HG02588 (cell line): ENCODE measurements at regions not wholly inside any gene's neighbourhood (a gene's known extent, or its start where the extent isn't known, plus 50 kb on each side); places are given as distances from the start of the nearest gene placed in this dataset.
A peak's percentile ranks its signal among the peaks of the same experiment; 100 is the strongest.
"Not testable (repeated sequence)": the region's sequence is repeated elsewhere in the genome, so short reads cannot be mapped to it uniquely, and the experiment has no call there.

ENCODE experiments used
- ATAC-seq: cut with Tn5 transposase; IDR thresholded peaks from one replicate; pipeline ENCODE4 v1.9.1; 2021; ENCODE audit warnings: mild to moderate bottlenecking, moderate library complexity; ENCODE audit not compliant: unreplicated experiment

DNA sequence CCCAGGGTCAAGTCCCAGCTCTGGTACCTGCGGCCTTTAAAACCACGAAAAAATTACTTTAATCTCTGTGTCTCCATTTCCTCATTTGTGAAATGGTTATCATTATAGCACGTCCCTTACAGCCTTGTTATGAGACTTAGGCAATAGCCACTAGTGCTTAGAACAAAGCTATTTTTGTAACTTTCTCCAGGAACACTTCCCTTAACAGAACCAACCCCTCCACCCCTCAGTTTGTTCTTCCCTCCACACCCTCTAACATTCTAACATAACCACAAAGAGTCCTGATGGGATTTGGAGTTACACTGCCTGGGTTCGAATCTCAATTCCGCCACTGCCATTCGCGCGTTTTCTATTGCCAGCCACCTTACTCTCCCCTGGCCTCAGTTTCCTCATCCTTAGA lies 2777.4 kb upstream of the TPTE start:
- not testable (repeated sequence) for ATAC-seq

DNA sequence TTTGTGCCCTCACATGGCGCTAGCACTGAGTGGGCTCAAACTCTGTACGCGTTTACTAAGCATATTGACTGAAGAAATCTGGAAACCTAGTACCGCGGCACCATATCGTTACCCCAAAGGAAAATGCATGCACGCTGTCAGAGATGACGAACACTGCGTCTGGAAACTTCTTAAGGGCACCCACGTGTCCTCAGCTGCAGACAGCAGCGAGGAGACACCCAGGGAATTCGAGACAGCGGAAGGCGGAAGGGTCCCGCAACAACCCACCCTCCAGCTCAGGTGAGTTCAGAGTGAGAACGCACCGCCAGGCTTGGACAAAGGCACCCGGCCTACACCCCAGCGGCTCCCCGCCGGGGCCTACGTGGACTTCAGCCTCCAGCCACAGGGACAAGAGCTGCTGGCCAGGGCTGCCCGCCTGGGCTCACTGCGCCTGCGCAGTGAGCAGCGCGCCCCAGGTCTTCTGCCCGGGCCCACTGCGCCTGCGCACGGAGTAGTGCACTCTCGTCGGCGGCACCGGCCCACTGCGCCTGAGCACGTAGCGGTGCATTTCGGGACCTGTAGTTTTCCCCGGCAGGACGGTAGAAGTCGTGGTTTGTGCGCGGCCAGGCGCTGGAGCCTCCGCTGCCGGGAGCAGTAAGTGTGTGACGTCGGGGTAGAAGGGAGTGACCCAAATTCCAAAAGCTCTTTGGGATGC lies 2776.8 kb upstream of the TPTE start:
- ATAC-seq: peak; percentile 95

- ATAC-seq: peak; percentile 67
These were observed 2776.3 kb upstream of the TPTE start for GRCh38 chr21:7745100-7745450.

DNA sequence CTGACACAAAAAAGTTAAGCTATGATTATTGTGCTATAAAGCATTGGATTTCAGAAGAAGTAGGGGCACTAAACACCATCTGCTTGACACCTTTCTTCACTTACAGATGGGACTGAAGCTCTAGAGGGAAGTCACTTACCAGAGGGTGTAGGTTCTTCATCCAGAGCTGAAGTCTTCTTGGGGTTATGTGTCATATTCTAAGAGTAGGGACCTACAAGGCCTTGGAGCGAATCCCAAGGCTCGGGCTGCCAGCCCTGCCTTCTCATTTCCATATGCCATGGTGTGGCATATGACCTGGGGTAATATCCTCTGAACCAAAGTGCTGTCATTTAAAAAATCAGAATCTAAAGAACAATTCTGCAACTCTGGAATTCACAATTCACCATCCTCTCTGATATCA lies 2773.4 kb upstream of the TPTE start:
- not testable (repeated sequence) for ATAC-seq

- ATAC-seq: not testable (repeated sequence)
These were observed 2768.8 kb upstream of the TPTE start for GRCh38 chr21:7752611-7753010.

DNA sequence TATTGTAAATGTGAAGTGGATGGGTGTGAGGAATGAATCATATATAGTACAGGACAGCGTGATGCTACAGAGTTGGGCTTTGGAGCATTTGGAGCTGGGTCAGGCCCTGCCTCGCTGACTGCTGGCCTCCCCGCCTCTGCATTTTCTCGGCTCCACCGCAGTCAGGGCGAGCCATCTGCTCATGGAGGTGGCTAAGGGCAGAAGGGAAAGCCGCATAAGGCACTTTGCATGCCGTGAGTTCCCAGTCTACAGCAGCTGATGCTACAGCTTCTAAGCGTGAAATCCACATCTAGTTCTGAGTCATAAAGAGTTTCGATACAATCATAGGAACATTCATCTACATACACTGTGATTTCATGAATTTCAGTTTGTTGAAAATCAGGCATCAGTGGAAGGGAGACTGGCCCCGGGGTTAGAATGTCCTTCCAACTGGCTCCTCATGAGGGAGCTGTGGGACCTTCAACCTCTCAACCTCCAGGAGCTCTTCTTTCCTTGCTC lies 2768.0 kb upstream of the TPTE start:
- peak; percentile 90 for ATAC-seq

DNA sequence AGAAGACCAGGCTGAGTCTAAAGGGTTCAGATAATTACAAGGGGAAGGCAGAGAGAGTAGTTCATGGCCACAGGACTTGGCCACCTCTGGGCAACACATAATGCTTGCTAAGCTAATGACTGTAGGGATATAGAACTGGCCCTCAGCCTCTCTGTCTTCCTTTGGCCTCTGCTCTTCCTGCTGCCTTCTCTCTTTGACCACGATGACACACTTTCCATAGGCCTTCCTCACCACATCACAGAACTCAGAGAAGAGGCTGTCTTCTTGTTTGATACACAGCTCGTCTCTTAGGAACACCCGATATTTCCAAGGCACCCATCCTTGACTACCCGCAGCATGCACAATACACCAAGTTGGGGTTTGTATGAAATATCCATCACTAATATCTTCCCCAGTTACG lies 2751.4 kb upstream of the TPTE start:
- not testable (repeated sequence) for ATAC-seq

- ATAC-seq: not testable (repeated sequence)
These were observed 2747.2 kb upstream of the TPTE start for GRCh38 chr21:7774219-7774618.

GRCh38 chr21:7775327-7775984 lies 2745.9 kb upstream of the TPTE start:
- not testable (repeated sequence) for ATAC-seq

- ATAC-seq: not testable (repeated sequence)
These were observed 2745.3 kb upstream of the TPTE start for GRCh38 chr21:7776035-7776434.

DNA sequence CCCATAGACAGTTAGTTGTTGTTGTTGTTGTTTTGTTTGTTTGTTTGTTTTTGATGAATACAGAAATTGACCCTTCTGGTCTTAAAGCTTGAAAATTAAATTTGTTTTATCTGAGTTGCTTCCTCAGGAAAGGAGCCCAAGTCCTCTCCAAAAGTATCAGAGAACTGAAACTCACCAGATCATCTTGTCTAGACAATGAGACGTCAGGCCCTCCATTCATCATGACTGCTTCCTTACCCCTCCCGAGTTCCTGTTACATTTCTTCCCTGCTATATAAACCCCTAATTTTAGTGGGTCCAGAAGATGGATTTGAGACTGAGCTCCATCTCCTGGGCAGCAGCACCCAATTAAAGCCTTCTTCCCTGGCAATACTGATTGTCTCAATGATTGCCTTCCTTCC lies 2744.8 kb upstream of the TPTE start:
- ATAC-seq: not testable (repeated sequence)

DNA sequence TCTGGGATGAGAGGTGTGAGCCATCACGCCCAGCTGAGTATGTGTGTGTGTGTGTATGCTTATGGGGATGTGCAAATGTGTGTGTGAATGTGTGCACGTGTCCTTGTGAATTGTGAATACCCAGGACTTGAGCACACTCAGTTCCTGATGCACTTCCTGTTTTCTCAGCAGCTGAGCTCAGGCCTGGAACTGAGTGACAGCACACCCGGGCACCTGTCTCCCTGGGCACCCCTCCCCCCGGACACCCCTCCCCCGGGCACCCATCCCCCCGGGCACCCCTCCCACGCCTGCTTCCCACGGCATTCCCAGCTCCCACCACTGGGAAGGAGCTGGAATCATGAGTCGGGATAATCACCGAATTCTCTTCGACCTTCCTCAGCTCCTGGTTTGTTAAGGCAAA lies 2744.1 kb upstream of the TPTE start:
- ATAC-seq: not testable (repeated sequence)

- ATAC-seq: not testable (repeated sequence)
These were observed 2733.8 kb upstream of the TPTE start for GRCh38 chr21:7787427-7788078.

- not testable (repeated sequence) for ATAC-seq
These were observed 2727.6 kb upstream of the TPTE start for GRCh38 chr21:7793797-7794196.

DNA sequence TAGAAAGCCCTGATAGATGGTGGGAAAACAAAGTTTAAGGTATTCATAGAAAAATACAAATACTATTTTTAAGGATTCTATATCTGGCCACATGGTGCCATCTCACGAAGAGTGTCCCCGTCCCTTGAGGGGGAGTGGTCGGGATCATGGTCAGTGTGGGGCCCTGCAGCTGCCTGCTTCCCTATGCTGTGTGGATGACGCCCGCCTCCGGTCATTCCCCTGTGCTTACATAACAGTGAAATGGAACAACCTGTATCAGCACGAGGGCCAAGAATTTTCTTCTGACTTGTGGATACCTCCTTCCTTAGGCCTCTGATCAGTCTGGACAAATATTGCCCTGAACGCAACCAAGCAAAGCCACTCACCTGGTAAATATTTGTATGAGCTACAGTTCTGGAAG lies 2724.1 kb upstream of the TPTE start:
- ATAC-seq: not testable (repeated sequence)

DNA sequence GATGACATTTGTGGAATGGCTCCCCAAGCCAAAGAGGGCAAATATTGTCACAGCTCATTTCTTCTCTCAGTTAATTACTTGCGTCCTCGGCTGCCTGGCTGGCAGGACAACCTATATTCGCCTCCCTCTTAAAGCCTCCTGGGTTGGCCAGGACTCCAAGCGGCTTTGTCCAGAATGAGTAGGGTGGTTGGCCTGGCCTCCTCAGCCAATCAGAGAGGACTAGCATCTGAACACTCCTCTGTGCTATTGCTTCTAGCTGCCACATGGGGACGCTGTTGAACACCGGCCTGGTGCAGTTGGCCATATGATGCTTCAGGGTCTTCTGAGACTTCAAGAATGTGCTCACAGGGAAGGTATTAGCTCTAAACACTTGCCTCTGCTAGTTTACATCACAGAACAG lies 2722.9 kb upstream of the TPTE start:
- not testable (repeated sequence) for ATAC-seq

DNA sequence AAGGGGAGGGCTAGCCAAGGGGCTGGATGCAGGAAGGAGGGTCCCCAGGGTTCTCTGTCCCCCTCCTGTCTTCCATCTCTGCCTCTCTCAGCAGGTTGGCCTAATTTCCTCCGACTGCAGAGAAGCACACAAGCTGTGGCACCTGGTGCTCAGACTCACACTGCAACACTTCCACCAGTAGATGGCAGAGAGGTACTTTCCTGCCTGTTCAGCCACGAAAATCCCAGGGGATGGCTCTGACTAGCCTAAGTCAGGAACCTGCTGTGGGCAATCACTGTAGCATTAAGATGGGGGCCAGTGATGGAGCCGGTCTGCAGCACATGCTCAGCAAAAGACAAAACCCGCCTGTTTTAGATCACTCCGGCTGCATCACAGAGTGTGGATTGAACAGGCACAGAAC lies 2721.7 kb upstream of the TPTE start:
- not testable (repeated sequence) for ATAC-seq

GRCh38 chr21:7813475-7813874 lies 2707.9 kb upstream of the TPTE start:
- not testable (repeated sequence) for ATAC-seq

- ATAC-seq: not testable (repeated sequence)
These were observed 2704.4 kb upstream of the TPTE start for GRCh38 chr21:7817013-7817412.

DNA sequence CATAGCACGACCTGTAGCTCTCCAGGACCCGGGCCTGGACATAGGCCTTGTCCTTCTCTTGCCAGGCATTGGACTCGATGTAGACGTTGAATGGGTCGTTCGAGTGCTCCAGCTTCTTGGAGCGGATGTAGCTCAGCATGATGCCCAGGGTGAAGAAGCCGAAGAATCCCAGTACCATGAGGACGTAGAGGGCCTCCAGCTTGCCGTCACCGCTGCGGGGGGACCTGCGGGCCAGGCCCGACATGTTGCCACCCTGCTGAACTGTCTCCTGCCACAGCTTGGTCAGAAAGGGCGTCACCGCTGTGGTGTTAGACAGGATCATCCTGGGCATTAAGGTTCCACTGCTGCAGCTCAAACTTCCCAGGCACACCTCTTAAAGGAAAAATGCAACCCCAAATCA lies 2702.1 kb upstream of the TPTE start:
- not testable (repeated sequence) for ATAC-seq

DNA sequence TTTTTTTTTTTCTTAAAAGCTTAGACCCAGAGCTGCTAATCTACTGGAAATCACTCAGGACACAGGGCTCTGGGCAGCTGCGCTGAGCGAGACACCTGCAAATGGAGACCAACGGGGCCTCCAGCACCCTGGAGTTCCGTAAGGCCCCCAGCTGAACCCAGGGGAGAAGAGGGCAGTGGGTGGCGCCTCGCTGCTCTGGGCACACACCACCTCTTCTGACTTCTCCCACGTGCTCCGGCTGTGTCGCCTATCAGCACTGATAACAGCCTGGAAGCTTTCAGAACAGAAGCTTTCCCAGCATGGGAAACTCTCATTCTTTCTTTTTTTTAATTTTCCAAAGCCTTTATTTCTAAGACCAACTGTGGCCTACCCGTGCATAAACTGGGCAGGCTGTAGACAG lies 2695.8 kb upstream of the TPTE start:
- ATAC-seq: not testable (repeated sequence)

DNA sequence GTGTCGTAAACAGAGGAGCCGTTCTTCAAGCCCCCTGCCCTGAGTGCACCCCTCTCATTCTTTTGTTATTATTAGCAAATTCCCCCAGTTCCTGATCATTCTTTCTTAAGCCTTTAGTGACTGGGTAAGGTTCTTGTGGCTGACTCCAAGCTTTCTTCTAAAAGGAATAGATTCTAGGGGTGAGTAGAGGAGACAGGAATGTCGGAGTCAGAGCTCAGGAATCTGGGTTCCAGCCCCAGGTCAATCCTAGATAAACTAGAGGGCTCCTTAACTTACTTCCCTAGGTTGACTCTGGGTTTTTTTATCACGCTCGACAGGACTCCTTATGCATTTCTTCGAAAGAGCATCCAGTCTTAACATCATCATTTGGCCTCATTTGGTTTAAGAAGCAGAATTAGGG lies 2695.2 kb upstream of the TPTE start:
- not testable (repeated sequence) for ATAC-seq
